Stimulated activated effector memory CD8-positive, alpha-beta T cell treated with anti-CD3 and anti-CD28 coated beads, Interleukin-12 subunit alpha, Interleukin-12 subunit beta, amount 100 ng/mL, for 72 hours (primary cell): ENCODE measurements at regions not wholly inside any gene's neighbourhood (a gene's known extent, or its start where the extent isn't known, plus 50 kb on each side); places are given as distances from the start of the nearest gene placed in this dataset.
A peak's percentile ranks its signal among the peaks of the same experiment; 100 is the strongest.
"Not testable (repeated sequence)": the region's sequence is repeated elsewhere in the genome, so short reads cannot be mapped to it uniquely, and the experiment has no call there.

ENCODE experiments used
- ATAC-seq: fragments of 150-1000 bp; cut with Tn5 transposase; 2 replicates; pipeline ENCODE4 v1.10.0; 2021
- DNase-seq, 2 donors: peaks; one replicate each; pipeline ENCODE4 v3.0.0; 2021 to 2022; ENCODE audit warnings: low spot score in 2 of 2
- H3K27ac Mint-ChIP-seq: one replicate; pipeline ENCODE4 v1.8.0; 2022; ENCODE audit warnings: mild to moderate bottlenecking, mixed read lengths
- H3K36me3 Mint-ChIP-seq: one replicate; pipeline ENCODE4 v1.8.0; 2022; ENCODE audit warnings: mild to moderate bottlenecking, mixed read lengths
- H3K4me1 Mint-ChIP-seq: one replicate; pipeline ENCODE4 v1.8.0; 2022; ENCODE audit warnings: mixed read lengths
- H3K4me3 Mint-ChIP-seq: one replicate; pipeline ENCODE4 v1.8.0; 2022; ENCODE audit warnings: mild to moderate bottlenecking, mixed read lengths
- H3K9me3 Mint-ChIP-seq: one replicate; pipeline ENCODE4 v1.8.0; 2022; ENCODE audit warnings: mixed read lengths

GRCh38 chr3:194908496-194908895 is 222.8 kb downstream of the FAM43A start:
- Mint-ChIP-seq H3K36me3 (no peaks in the 10 kb centered on the region), H3K9me3 (no peaks in the 10 kb centered on the region), H3K4me1 (peaks cover 9% of the 10 kb centered on the region), H3K4me3 (no peak overlapping the region), H3K27ac (no peak overlapping the region)
- ATAC-seq (no peak), DNase-seq (no peak)

- Mint-ChIP-seq H3K4me1 (peaks cover 9% of the 10 kb centered on the region), H3K4me3 (no peak overlapping the region), H3K27ac (no peak overlapping the region)
These were observed 223.3 kb downstream of the FAM43A start for GRCh38 chr3:194908972-194909371.

GRCh38 chr3:194910414-194910984 is 224.8 kb downstream of the FAM43A start:
- ATAC-seq (no peak), DNase-seq (no peak)
- H3K9me3 Mint-ChIP-seq, result no peaks in the 10 kb centered on the region
- H3K36me3 Mint-ChIP-seq, result no peaks in the 10 kb centered on the region
- H3K4me1 Mint-ChIP-seq, result peaks cover 9% of the 10 kb centered on the region
- no peak overlapping the region for H3K27ac Mint-ChIP-seq
- no peak overlapping the region for H3K4me3 Mint-ChIP-seq

More at GRCh38 chr3:194908972-194909371, 223.3 kb downstream of the FAM43A start:
- Mint-ChIP-seq H3K9me3 (no peaks in the 10 kb centered on the region), H3K36me3 (no peaks in the 10 kb centered on the region)
- DNase-seq (no peak), ATAC-seq (no peak)

GRCh38 chr3:194913316-194913715 is 227.6 kb downstream of the FAM43A start:
- no peak for ATAC-seq
- Mint-ChIP-seq H3K9me3 (peaks cover 4% of the 10 kb centered on the region), H3K27ac (no peak overlapping the region), H3K4me1 (no peaks in the 10 kb centered on the region), H3K4me3 (no peak overlapping the region), H3K36me3 (no peaks in the 10 kb centered on the region)
- DNase-seq, result no peak

- not testable (repeated sequence) for H3K9me3 Mint-ChIP-seq, H3K36me3 Mint-ChIP-seq, H3K4me1 Mint-ChIP-seq, H3K4me3 Mint-ChIP-seq, H3K27ac Mint-ChIP-seq, DNase-seq, ATAC-seq
These were observed 239.2 kb downstream of the FAM43A start for GRCh38 chr3:194924889-194925288.

- H3K4me1 Mint-ChIP-seq, result no peaks in the 10 kb centered on the region
- H3K4me3 Mint-ChIP-seq, result no peak overlapping the region
- ATAC-seq (no peak), DNase-seq (no peak)
- H3K9me3 Mint-ChIP-seq, result no peaks in the 10 kb centered on the region
- no peak overlapping the region for H3K27ac Mint-ChIP-seq
- no peaks in the 10 kb centered on the region for H3K36me3 Mint-ChIP-seq
These were observed 239.9 kb downstream of the FAM43A start for GRCh38 chr3:194925614-194926013.

- DNase-seq, result peak in 1 of 2 donors; percentile 32
- H3K4me1 Mint-ChIP-seq, result no peaks in the 10 kb centered on the region
- no peak for ATAC-seq
- H3K9me3 Mint-ChIP-seq, result no peaks in the 10 kb centered on the region
- H3K27ac Mint-ChIP-seq, result no peak overlapping the region
- no peak overlapping the region for H3K4me3 Mint-ChIP-seq
- no peaks in the 10 kb centered on the region for H3K36me3 Mint-ChIP-seq
These were observed 242.5 kb downstream of the FAM43A start for GRCh38 chr3:194928227-194928626.

- Mint-ChIP-seq H3K36me3 (no peaks in the 10 kb centered on the region), H3K4me3 (no peak overlapping the region), H3K4me1 (no peaks in the 10 kb centered on the region), H3K27ac (no peak overlapping the region), H3K9me3 (no peaks in the 10 kb centered on the region)
- DNase-seq (peak in 1 of 2 donors; percentile 42), ATAC-seq (no peak)
These were observed 243.3 kb downstream of the FAM43A start for GRCh38 chr3:194928831-194929577.

- DNase-seq, result no peak
- Mint-ChIP-seq H3K9me3 (no peaks in the 10 kb centered on the region), H3K4me3 (no peak overlapping the region), H3K27ac (no peak overlapping the region), H3K36me3 (no peaks in the 10 kb centered on the region), H3K4me1 (no peaks in the 10 kb centered on the region)
- ATAC-seq, result no peak
These were observed 243.9 kb downstream of the FAM43A start for GRCh38 chr3:194929578-194929960.

- H3K9me3 Mint-ChIP-seq, result no peaks in the 10 kb centered on the region
- H3K4me1 Mint-ChIP-seq, result no peaks in the 10 kb centered on the region
- DNase-seq (no peak), ATAC-seq (no peak)
- no peak overlapping the region for H3K4me3 Mint-ChIP-seq
- H3K36me3 Mint-ChIP-seq, result no peaks in the 10 kb centered on the region
- H3K27ac Mint-ChIP-seq, result no peak overlapping the region
These were observed 244.9 kb downstream of the FAM43A start for GRCh38 chr3:194930377-194931204.

- no peaks in the 10 kb centered on the region for H3K36me3 Mint-ChIP-seq
- no peaks in the 10 kb centered on the region for H3K4me1 Mint-ChIP-seq
- no peak for ATAC-seq
- H3K9me3 Mint-ChIP-seq, result no peaks in the 10 kb centered on the region
- no peak overlapping the region for H3K4me3 Mint-ChIP-seq
- H3K27ac Mint-ChIP-seq, result no peak overlapping the region
- DNase-seq, result no peak
These were observed 245.7 kb downstream of the FAM43A start for GRCh38 chr3:194931347-194931746.

GRCh38 chr3:194931865-194932264 is 246.2 kb downstream of the FAM43A start:
- Mint-ChIP-seq H3K4me1 (no peaks in the 10 kb centered on the region), H3K36me3 (no peaks in the 10 kb centered on the region), H3K27ac (no peak overlapping the region), H3K9me3 (no peaks in the 10 kb centered on the region), H3K4me3 (no peak overlapping the region)
- ATAC-seq, result no peak
- DNase-seq, result no peak

- Mint-ChIP-seq H3K27ac (no peak overlapping the region), H3K9me3 (no peaks in the 10 kb centered on the region), H3K36me3 (no peaks in the 10 kb centered on the region), H3K4me1 (no peaks in the 10 kb centered on the region), H3K4me3 (no peak overlapping the region)
- ATAC-seq, result no peak
- DNase-seq, result no peak
These were observed 247.8 kb downstream of the FAM43A start for GRCh38 chr3:194933465-194933864.

- no peak overlapping the region for H3K4me3 Mint-ChIP-seq
- no peak overlapping the region for H3K27ac Mint-ChIP-seq
- no peaks in the 10 kb centered on the region for H3K36me3 Mint-ChIP-seq
- ATAC-seq, result no peak
- DNase-seq, result no peak
- H3K9me3 Mint-ChIP-seq, result no peaks in the 10 kb centered on the region
- no peaks in the 10 kb centered on the region for H3K4me1 Mint-ChIP-seq
These were observed 249.4 kb downstream of the FAM43A start for GRCh38 chr3:194935061-194935460.

GRCh38 chr3:194935632-194936470 is 250.2 kb downstream of the FAM43A start:
- Mint-ChIP-seq H3K27ac (no peak overlapping the region), H3K36me3 (no peaks in the 10 kb centered on the region), H3K4me1 (no peaks in the 10 kb centered on the region)

More at GRCh38 chr3:194935632-194936470, 250.2 kb downstream of the FAM43A start:
- Mint-ChIP-seq H3K9me3 (no peaks in the 10 kb centered on the region), H3K4me3 (no peak overlapping the region)
- no peak for ATAC-seq
- no peak for DNase-seq
